Upper lobe of left lung (tissue), 6 donors: ENCODE measurements at regions not wholly inside any gene's neighbourhood (a gene's known extent, or its start where the extent isn't known, plus 50 kb on each side); places are given as distances from the start of the nearest gene placed in this dataset.

ENCODE experiments used
- ATAC-seq, 2 donors: fragments of 200-7000 bp; cut with Tn5 transposase; one replicate each; pipeline ENCODE4 v1.9.1; 2022; ENCODE audit warnings: mild to moderate bottlenecking in 2 of 2, moderate library complexity in 2 of 2; ENCODE audit not compliant: low FRiP score in 2 of 2
- DNase-seq, 2 donors: peaks; one replicate each; pipeline ENCODE4 v3.0.0-alpha.2; 2019 to 2020
- H3K27ac ChIP-seq, 4 donors: fragments of 200-600 bp; sonication (generic); one replicate each; pipeline ENCODE4 v1.5.1; 2016 to 2019
- H3K27me3 ChIP-seq, 4 donors: fragments of 200-600 bp; sonication (generic); one replicate each; pipeline ENCODE4 v1.5.1; 2017 to 2019
- H3K36me3 ChIP-seq, 4 donors: fragments of 200-600 bp; sonication (generic); one replicate each; pipeline ENCODE4 v1.5.1; 2016 to 2019
- H3K4me1 ChIP-seq, 4 donors: fragments of 200-600 bp; sonication (generic); one replicate each; pipeline ENCODE4 v1.5.1; 2018 to 2019
- H3K4me3 ChIP-seq, 4 donors: fragments of 200-600 bp; sonication (generic); one replicate each; pipeline ENCODE4 v1.5.1; 2017 to 2019; ENCODE audit warnings: mild to moderate bottlenecking in 2 of 4, moderate library complexity in 1 of 4
- H3K9me3 ChIP-seq, 4 donors: fragments of 200-600 bp; sonication (generic); one replicate each; pipeline ENCODE4 v1.5.1; 2018 to 2019
- EP300 ChIP-seq, 4 donors: sonication (generic); formaldehyde crosslinking; IDR thresholded peaks; one replicate each; pipeline ENCODE4 v1.5.1; 2017; ENCODE audit warnings: antibody characterized with exemption in 4 of 4, control low read depth in 2 of 4
- POLR2A ChIP-seq, 4 donors: fragments of 450-650 bp; IDR thresholded peaks; one replicate each; pipeline ENCODE4 v1.5.1; 2016 to 2017; ENCODE audit warnings: antibody characterized with exemption in 4 of 4, mild to moderate bottlenecking in 2 of 4
- POLR2AphosphoS5 ChIP-seq, 2 donors: sonication (generic); formaldehyde crosslinking; IDR thresholded peaks; one replicate each; pipeline ENCODE4 v1.5.1; 2017; ENCODE audit warnings: antibody characterized with exemption in 2 of 2
- WGBS, 2 donors: methylation state at CpG; one replicate each; pipeline ENCODE4 v1.1.5; 2017 to 2018; 5-methylcytosine and 5-hydroxymethylcytosine counted together
- TF ChIP-seq, protein P1 (sequence below), 6 experiments: fragments of 450-650 bp in 4 of 6; fragments of 200-600 bp in 2 of 6; sonication (generic) in 2 of 6; IDR thresholded peaks; one replicate each; pipeline ENCODE4 v1.5.1; 2016 to 2019; ENCODE audit warnings: antibody characterized with exemption in 6 of 6
- donor health status: DM: no; HTN: no; CAD: no; lungs with moderate emphysema.
- donor health status: DM: no; HTN: yes; CAD: no; lungs with severe emphysema.

DNA sequence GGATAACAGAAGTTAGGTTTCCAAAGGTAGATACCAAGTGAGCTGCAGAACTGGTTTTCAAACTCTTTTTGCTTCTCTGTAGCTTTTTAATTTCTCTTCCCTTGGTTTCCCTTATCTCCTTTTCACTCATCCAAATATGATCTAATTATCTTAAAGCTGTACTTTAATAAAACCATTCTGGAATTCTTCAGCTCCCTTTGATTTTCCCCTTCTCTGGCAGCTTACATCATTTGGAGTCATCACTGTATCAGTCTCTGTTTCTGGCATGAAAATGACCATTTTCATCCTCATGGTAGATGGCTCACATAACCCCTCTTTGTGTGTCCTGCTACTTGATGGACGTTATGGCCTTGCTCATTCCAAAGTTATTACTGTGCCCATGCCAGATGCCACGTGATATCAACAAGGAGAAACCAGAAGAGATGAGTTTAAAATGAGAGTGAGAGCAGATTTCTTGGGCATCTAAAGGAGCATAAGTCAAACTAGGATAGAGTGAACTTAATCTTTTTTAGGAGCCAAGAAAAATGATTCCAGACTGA, 620.2 kb downstream of the QKI start:
- Histone ChIP-seq H3K36me3 (no peaks in the 10 kb centered on the region), H3K27ac (no peak overlapping the region), H3K4me3 (no peak overlapping the region), H3K4me1 (no peaks in the 10 kb centered on the region), H3K27me3 (no peaks in the 10 kb centered on the region), H3K9me3 (no peaks in the 10 kb centered on the region)
- ATAC-seq (peak in 1 of 2 donors; percentile 19), DNase-seq (no peak)
- 51 to 55% methylated on average over 2 of the region's 2 CpGs for WGBS, 2 donors
- no peak for TF ChIP-seq EP300 (IDR thresholded peaks at IDR 0.05)
- TF ChIP-seq POLR2A (IDR thresholded peaks at IDR 0.05), result no peak
- no peak for TF ChIP-seq POLR2AphosphoS5 (IDR thresholded peaks at IDR 0.05)
- TF ChIP-seq, protein P1, sequence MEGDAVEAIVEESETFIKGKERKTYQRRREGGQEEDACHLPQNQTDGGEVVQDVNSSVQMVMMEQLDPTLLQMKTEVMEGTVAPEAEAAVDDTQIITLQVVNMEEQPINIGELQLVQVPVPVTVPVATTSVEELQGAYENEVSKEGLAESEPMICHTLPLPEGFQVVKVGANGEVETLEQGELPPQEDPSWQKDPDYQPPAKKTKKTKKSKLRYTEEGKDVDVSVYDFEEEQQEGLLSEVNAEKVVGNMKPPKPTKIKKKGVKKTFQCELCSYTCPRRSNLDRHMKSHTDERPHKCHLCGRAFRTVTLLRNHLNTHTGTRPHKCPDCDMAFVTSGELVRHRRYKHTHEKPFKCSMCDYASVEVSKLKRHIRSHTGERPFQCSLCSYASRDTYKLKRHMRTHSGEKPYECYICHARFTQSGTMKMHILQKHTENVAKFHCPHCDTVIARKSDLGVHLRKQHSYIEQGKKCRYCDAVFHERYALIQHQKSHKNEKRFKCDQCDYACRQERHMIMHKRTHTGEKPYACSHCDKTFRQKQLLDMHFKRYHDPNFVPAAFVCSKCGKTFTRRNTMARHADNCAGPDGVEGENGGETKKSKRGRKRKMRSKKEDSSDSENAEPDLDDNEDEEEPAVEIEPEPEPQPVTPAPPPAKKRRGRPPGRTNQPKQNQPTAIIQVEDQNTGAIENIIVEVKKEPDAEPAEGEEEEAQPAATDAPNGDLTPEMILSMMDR (IDR thresholded peaks at IDR 0.05), result no peak

DNA sequence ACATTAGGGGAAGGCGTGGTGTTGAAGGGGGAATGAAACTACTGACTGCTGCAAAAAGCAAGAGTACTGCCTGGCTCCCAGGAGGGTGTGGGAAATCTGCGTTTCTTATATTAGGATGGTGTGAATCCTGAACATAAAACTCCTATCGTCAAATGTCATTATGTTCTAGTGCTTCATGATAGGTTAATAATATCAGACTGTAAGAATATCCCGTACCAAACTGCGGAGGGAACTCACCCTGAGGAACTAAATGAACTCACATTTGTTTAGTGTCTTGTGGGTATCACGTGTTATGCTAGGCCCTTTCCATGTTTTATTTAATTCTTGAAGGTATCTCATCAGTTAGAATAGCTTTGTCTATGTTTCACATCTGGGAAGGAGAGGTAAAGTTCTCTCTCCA, 610.7 kb downstream of the QKI start:
- no peaks in the 10 kb centered on the region for H3K4me1 ChIP-seq
- no peak overlapping the region for H3K4me3 ChIP-seq
- ATAC-seq (no peak), DNase-seq (no peak)
- WGBS, 2 donors, result 85 to 86% methylated on average over 6 of the region's 6 CpGs
- H3K9me3 ChIP-seq, result no peaks in the 10 kb centered on the region
- no peak overlapping the region for H3K27ac ChIP-seq
- TF ChIP-seq POLR2AphosphoS5 (IDR thresholded peaks at IDR 0.05) (no peak), POLR2A (IDR thresholded peaks at IDR 0.05) (no peak), EP300 (IDR thresholded peaks at IDR 0.05) (no peak)
- TF ChIP-seq, protein P1 (IDR thresholded peaks at IDR 0.05), result no peak
- H3K36me3 ChIP-seq, result no peaks in the 10 kb centered on the region
- H3K27me3 ChIP-seq, result no peaks in the 10 kb centered on the region

DNA sequence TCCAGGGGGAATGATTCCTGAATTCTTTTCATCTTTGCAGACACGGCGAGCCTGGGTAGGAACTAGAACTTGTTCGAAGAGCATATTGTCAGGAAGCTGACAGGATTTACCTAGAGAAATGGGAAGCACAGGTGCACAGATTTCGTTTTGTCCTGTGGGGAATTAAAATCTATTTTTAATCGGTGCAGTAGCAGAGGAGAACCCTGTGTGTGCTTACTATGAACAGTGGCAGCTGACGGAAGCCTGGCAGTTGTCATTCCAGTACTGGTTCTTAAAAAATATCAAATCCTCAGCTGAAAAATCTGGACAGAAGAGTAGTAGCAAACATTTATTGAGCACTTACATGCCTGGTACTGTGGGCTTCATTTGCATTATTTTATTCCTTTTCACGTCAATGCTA, 609.0 kb downstream of the QKI start:
- ATAC-seq (no peak), DNase-seq (no peak)
- WGBS, 2 donors, result 82 to 83% methylated on average over 7 of the region's 7 CpGs
- Histone ChIP-seq H3K9me3 (no peaks in the 10 kb centered on the region), H3K27me3 (no peaks in the 10 kb centered on the region), H3K27ac (no peak overlapping the region), H3K4me3 (no peak overlapping the region), H3K4me1 (no peaks in the 10 kb centered on the region), H3K36me3 (no peaks in the 10 kb centered on the region)
- TF ChIP-seq, protein P1 (IDR thresholded peaks at IDR 0.05), result no peak
- TF ChIP-seq POLR2A (IDR thresholded peaks at IDR 0.05), result no peak
- no peak for TF ChIP-seq POLR2AphosphoS5 (IDR thresholded peaks at IDR 0.05)
- no peak for TF ChIP-seq EP300 (IDR thresholded peaks at IDR 0.05)

DNA sequence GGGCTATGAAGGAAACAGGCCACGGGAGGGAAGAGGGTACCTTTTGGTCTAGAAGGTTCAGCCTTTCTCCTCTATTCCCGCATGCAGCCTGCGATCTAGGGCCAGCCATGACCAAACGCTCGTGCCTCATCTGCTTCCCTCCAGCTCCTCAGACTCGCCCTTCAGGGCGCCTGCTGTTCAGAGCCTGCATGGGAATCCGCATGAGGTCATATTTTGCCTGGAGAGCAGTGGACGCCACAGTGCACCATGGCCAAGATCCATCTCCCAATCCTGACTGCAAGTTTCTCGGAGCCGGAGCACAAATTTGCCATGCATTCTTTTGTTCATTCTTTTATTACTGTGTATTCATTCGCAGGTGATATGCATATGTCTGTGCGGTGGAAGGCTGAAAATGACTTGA, 608.1 kb downstream of the QKI start:
- WGBS, 2 donors, result 80 to 96% methylated on average over 12 to 13 of the region's 13 CpGs
- peak in 1 of 2 donors; percentile 67 for ATAC-seq
- DNase-seq, result no peak
- H3K4me1 ChIP-seq, result no peaks in the 10 kb centered on the region
- no peaks in the 10 kb centered on the region for H3K9me3 ChIP-seq
- H3K36me3 ChIP-seq, result no peaks in the 10 kb centered on the region
- TF ChIP-seq, protein P1 (IDR thresholded peaks at IDR 0.05), result no peak
- no peak for TF ChIP-seq POLR2A (IDR thresholded peaks at IDR 0.05)
- TF ChIP-seq EP300 (IDR thresholded peaks at IDR 0.05), result no peak
- no peak for TF ChIP-seq POLR2AphosphoS5 (IDR thresholded peaks at IDR 0.05)
- H3K27me3 ChIP-seq, result no peaks in the 10 kb centered on the region
- no peak overlapping the region for H3K27ac ChIP-seq
- H3K4me3 ChIP-seq, result no peak overlapping the region

DNA sequence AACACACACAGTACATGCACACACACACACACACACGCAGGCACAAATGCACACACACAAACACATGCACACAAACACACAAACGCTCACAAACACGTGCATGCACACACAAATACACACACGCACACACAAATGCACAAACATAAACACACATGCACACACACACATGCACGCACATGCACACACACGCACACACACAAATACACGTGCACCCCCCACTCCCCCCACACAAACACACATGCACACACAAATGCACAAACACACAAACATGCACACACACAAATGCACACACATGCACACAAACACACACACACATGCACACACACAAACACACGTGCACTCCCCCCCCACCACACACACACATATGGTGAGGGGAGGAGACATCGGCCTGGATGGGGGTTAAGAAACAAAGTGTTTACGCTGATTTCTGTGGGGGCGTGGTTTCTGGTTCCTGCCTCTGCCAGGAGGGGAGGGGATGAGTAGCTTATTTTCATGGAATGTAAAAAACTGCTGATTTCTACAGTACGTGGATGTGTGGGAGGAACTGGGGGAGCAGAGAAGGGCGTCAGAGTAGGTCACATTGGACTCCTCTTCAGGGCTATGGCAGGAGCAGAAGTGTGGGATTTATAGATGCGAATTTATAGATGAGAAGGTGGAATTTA, 607.2 kb downstream of the QKI start:
- ATAC-seq (peak in 1 of 2 donors; percentile 39), DNase-seq (no peak)
- Histone ChIP-seq H3K9me3 (no peaks in the 10 kb centered on the region), H3K27ac (no peak overlapping the region), H3K4me3 (no peak overlapping the region), H3K27me3 (no peaks in the 10 kb centered on the region), H3K4me1 (no peaks in the 10 kb centered on the region), H3K36me3 (no peaks in the 10 kb centered on the region)
- TF ChIP-seq, protein P1 (IDR thresholded peaks at IDR 0.05), result no peak
- no peak for TF ChIP-seq EP300 (IDR thresholded peaks at IDR 0.05)
- TF ChIP-seq POLR2A (IDR thresholded peaks at IDR 0.05), result no peak
- TF ChIP-seq POLR2AphosphoS5 (IDR thresholded peaks at IDR 0.05), result no peak
- WGBS, 2 donors, result 62 to 70% methylated on average over 12 to 14 of the region's 14 CpGs
